ENCODE measurements at regions not wholly inside any gene's neighbourhood (a gene's known extent, or its start where the extent isn't known, plus 50 kb on each side); places are given as distances from the start of the nearest gene placed in this dataset.

DNA sequence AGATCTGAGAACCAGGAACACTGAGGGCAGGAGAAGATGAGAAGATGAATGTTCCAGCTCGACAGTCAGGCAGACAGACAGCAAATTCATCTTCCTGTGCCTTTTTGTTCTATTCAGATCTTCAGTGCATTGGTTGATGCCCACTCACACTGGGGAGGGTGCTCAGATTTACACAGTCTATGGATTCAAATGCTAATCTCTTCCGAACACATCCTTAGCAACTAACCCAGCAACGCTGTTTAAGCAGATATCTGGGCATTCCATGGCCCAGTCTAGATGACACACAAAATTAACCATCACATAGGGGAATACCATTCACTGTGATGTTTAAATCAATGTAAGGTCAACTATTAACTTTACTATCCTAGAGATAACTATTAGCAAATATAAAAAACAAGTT is 571.9 kb downstream of the NYAP2 start:
- TF ChIP-seq POLR2A (IDR thresholded peaks at IDR 0.05; ENCODE audit: low read depth, low read length), result no peak
- TF ChIP-seq POLR2AphosphoS5 (IDR thresholded peaks at IDR 0.05; ENCODE audit: low read depth, low read length), result no peak
- no peak for TF ChIP-seq TAF1 (IDR thresholded peaks at IDR 0.05; ENCODE audit: low read depth, low read length)
- TF ChIP-seq POU2F2 (IDR thresholded peaks at IDR 0.05; ENCODE audit: low read depth, low read length), result no peak
- TF ChIP-seq PAX5 (IDR thresholded peaks at IDR 0.05; ENCODE audit: insufficient read depth, low read length, severe bottlenecking), result no peak
